HepG2 (cell line): ENCODE measurements at regions not wholly inside any gene's neighbourhood (a gene's known extent, or its start where the extent isn't known, plus 50 kb on each side); places are given as distances from the start of the nearest gene placed in this dataset.

Source experiments
- ATAC-seq: fragments of 200-7000 bp; cut with Tn5 transposase; 3 replicates; pipeline ENCODE4 v1.9.1; 2020; ENCODE audit warnings: mild to moderate bottlenecking, moderate library complexity
- BruUV-seq: library from RNA; stranded (reverse); fragments of 400-500 nt; replicated peaks from 2 replicates; lab custom pipeline; 2021; lab: Mats Ljungman, UMichigan
- CTCF ChIA-PET: fragments of 300-600 bp; formaldehyde crosslinking; extraction: SDS; loops from one replicate; lab custom pipeline; 2021; ENCODE audit warnings: low total read pairs, inconsistent platforms, low intra/inter-chr PET ratio; lab: Yijun Ruan, JAX
- POLR2A ChIA-PET: fragments of 350-600 bp; sonication (Branson Sonifier 250); formaldehyde crosslinking; loops from one replicate; lab custom pipeline; 2020; ENCODE audit warnings: antibody characterized with exemption, inconsistent platforms; lab: Yijun Ruan, JAX
- DNase-seq: peaks from one replicate; pipeline ENCODE4 v3.0.0-alpha.2; 2015; ENCODE audit warnings: low spot score
- FAIRE-seq: peaks from 3 replicates; lab custom pipeline; 2011; peaks lifted over from hg19 to GRCh38; lab: Jason Lieb, UNC
- H2AFZ ChIP-seq: one replicate; pipeline ENCODE4 v1.6.1; 2011; ENCODE audit warnings: low read length, inconsistent platforms
- H3K27ac ChIP-seq: fragments of 300-600 bp; 3 replicates; pipeline ENCODE4 v1.8.0; 2011; ENCODE audit warnings: mixed run types, mild to moderate bottlenecking, mixed read lengths, low read length, inconsistent platforms; ENCODE audit not compliant: insufficient read depth; ENCODE audit errors: extremely low read length
- H3K27me3 ChIP-seq, 2 experiments: fragments of 200-600 bp in 1 of 2; 2 replicates in 1 of 2; 3 replicates in 1 of 2; pipeline versions ENCODE4 v1.6.0 to v1.8.0; 2011; ENCODE audit warnings: low read length in 2 of 2, mild to moderate bottlenecking in 2 of 2, moderate library complexity in 2 of 2, inconsistent platforms in 1 of 2; ENCODE audit not compliant: insufficient read depth in 2 of 2, control insufficient read depth in 1 of 2
- H3K36me3 ChIP-seq, 2 experiments: fragments of 200-600 bp in 1 of 2; replicated peaks in 1 of 2; 2 replicates in 1 of 2; 3 replicates in 1 of 2; pipeline versions ENCODE4 v1.5.1 to v1.8.0; 2011; ENCODE audit warnings: low read length in 2 of 2, inconsistent platforms in 1 of 2; ENCODE audit not compliant: insufficient read depth in 2 of 2, control insufficient read depth in 1 of 2
- H3K4me1 ChIP-seq: 2 replicates; pipeline ENCODE4 v1.5.1; 2012; ENCODE audit warnings: low read length, inconsistent platforms; ENCODE audit not compliant: insufficient read depth
- H3K4me2 ChIP-seq: 2 replicates; pipeline ENCODE4 v1.6.0; 2011; ENCODE audit warnings: low read depth, low read length, inconsistent platforms
- H3K4me3 ChIP-seq, 3 experiments: fragments of 200-600 bp in 1 of 3; sonication (generic), shearing (Covaris generic) in 1 of 3; replicated peaks in 1 of 3; 2 replicates each; pipeline ENCODE4 v1.5.1; 2011 to 2016; ENCODE audit warnings: low read length in 3 of 3, inconsistent platforms in 2 of 3, low read depth in 2 of 3, mild to moderate bottlenecking in 2 of 3, control low read depth in 1 of 3, mixed read lengths in 1 of 3; ENCODE audit not compliant: insufficient read depth in 1 of 3
- H3K79me2 ChIP-seq: one replicate; pipeline ENCODE4 v1.6.1; 2011; ENCODE audit warnings: low read length, inconsistent platforms; ENCODE audit not compliant: insufficient read depth
- H3K9ac ChIP-seq: 2 replicates; pipeline ENCODE4 v1.6.0; 2011; ENCODE audit warnings: mild to moderate bottlenecking, low read depth, low read length, inconsistent platforms; ENCODE audit not compliant: insufficient read depth
- H3K9me3 ChIP-seq: 2 replicates; pipeline ENCODE4 v1.5.1; 2012; ENCODE audit warnings: mild to moderate bottlenecking, low read length
- H4K20me1 ChIP-seq: 2 replicates; pipeline ENCODE4 v1.6.0; 2011; ENCODE audit warnings: inconsistent platforms, mild to moderate bottlenecking, low read length, moderate library complexity; ENCODE audit not compliant: insufficient read depth
- BCL6 ChIP-seq: IDR thresholded peaks from 2 replicates; pipeline ENCODE4 v1.6.1; 2016; ENCODE audit warnings: missing genetic modification reagents, missing compliant biosample characterization
- FOSL2 ChIP-seq: sonication (generic); formaldehyde crosslinking; IDR thresholded peaks from 2 replicates; pipeline ENCODE4 v1.4.0; 2020; ENCODE audit warnings: missing genetic modification reagents
- MAFF ChIP-seq: IDR thresholded peaks from 2 replicates; pipeline ENCODE4 v1.6.1; 2011; ENCODE audit warnings: low read depth, low read length, improper control_type of control experiment
- MAFK ChIP-seq, 2 experiments: IDR thresholded peaks in 1 of 2; conservative IDR thresholded peaks in 1 of 2; 2 replicates each; pipeline ENCODE4 v1.6.1; 2011; ENCODE audit warnings: improper control_type of control experiment in 2 of 2, low read length in 2 of 2
- MNT ChIP-seq: fragments of 450-650 bp; IDR thresholded peaks from 2 replicates; pipeline ENCODE4 v1.6.1; 2016
- SATB2 ChIP-seq: sonication (generic); formaldehyde crosslinking; IDR thresholded peaks from 2 replicates; pipeline ENCODE4 v1.5.0; 2020; ENCODE audit warnings: missing genetic modification reagents
- THRA ChIP-seq: sonication (generic); formaldehyde crosslinking; IDR thresholded peaks from 2 replicates; pipeline ENCODE4 v1.4.0; 2020; ENCODE audit warnings: missing genetic modification reagents, borderline replicate concordance
- ZNF34 ChIP-seq: sonication (generic); formaldehyde crosslinking; IDR thresholded peaks from 2 replicates; pipeline ENCODE4 v1.4.0; 2020; ENCODE audit warnings: mild to moderate bottlenecking, missing genetic modification reagents, borderline replicate concordance
- ZNF792 ChIP-seq: IDR thresholded peaks from 2 replicates; pipeline ENCODE4 v1.6.1; 2016
- WGBS: methylation state at CpG from one replicate; pipeline ENCODE4 v1.1.6; 2017; ENCODE audit warnings: low lambda C conversion rate; 5-methylcytosine and 5-hydroxymethylcytosine counted together
- in situ Hi-C: cut with HindIII; loops from 2 replicates; pipeline ENCODE4 v1.10.0; 2017; ENCODE audit warnings: low pct_unique_long_range_greater_than_20kb; ENCODE audit not compliant: extremely low pct_ligation_motif_present
- intact Hi-C: fragments of 100-400 bp; cut with micrococcal nuclease; formaldehyde crosslinking; loops from one replicate; pipeline ENCODE4 v1.10.0; 2022; ENCODE audit not compliant: unreplicated experiment
- TF ChIP-seq, protein P1 (sequence below): sonication (generic); formaldehyde crosslinking; IDR thresholded peaks from 2 replicates; pipeline ENCODE4 v1.4.0; 2020; ENCODE audit warnings: missing genetic modification reagents
- TF ChIP-seq, protein P2 (sequence below): sonication (generic); formaldehyde crosslinking; conservative IDR thresholded peaks from 2 replicates; pipeline ENCODE4 v1.4.0; 2020; ENCODE audit warnings: mild to moderate bottlenecking, missing genetic modification reagents, moderate library complexity

GRCh38 chr2:59677158-59677557 lies 876.3 kb downstream of the BCL11A start:
- no peak overlapping the region for H3K9ac ChIP-seq
- FAIRE-seq: no peak
- H3K27ac ChIP-seq: no peak overlapping the region
- no peak for TF ChIP-seq FOSL2 (CRISPR knock-in tag)
- TF ChIP-seq MAFK (conservative IDR thresholded peaks at IDR 0.05 in 1 of 2, IDR thresholded peaks at IDR 0.05 in 1 of 2; ENCODE audit: low read length in 2 of 2): peak; percentile 93 to 98
- TF ChIP-seq MAFF: peak; percentile 96
- TF ChIP-seq, all 625 proteins: peak for 2
- CTCF ChIA-PET: no interaction called here
- Histone ChIP-seq H4K20me1 (no peaks in the 10 kb centered on the region), H2AFZ (no peak overlapping the region), H3K4me3 (no peak overlapping the region), H3K36me3 (no peaks in the 10 kb centered on the region), H3K4me1 (no peaks in the 10 kb centered on the region), H3K9me3 (no peaks in the 10 kb centered on the region), H3K27me3 (no peaks in the 10 kb centered on the region), H3K79me2 (no peaks in the 10 kb centered on the region), H3K4me2 (no peak overlapping the region)
- POLR2A ChIA-PET: no interaction called here
- WGBS: 0% methylated on average over 2 of the region's 2 CpGs
- ATAC-seq: no peak
- intact Hi-C loops (no loop called here), in situ Hi-C loops (no loop called here)
- DNase-seq: no peak
- no TSS peak for BruUV-seq

GRCh38 chr2:59674100-59674499 lies 879.4 kb downstream of the BCL11A start:
- Histone ChIP-seq H3K27me3 (no peaks in the 10 kb centered on the region), H3K4me2 (no peak overlapping the region), H4K20me1 (no peaks in the 10 kb centered on the region), H3K9me3 (no peaks in the 10 kb centered on the region), H3K4me3 (no peak overlapping the region), H3K9ac (no peak overlapping the region), H2AFZ (no peak overlapping the region), H3K36me3 (no peaks in the 10 kb centered on the region), H3K79me2 (no peaks in the 10 kb centered on the region), H3K4me1 (no peaks in the 10 kb centered on the region), H3K27ac (no peak overlapping the region)
- ATAC-seq (no peak), FAIRE-seq (no peak), DNase-seq (no peak)
- POLR2A ChIA-PET: no interaction called here
- BruUV-seq: no TSS peak
- CTCF ChIA-PET: no interaction called here
- 5% methylated on average over 1 of the region's 1 CpG for WGBS
- in situ Hi-C loops (no loop called here), intact Hi-C loops (no loop called here)
- TF ChIP-seq ZNF792 (CRISPR knock-in tag) (no peak), SATB2 (CRISPR knock-in tag) (no peak), ZNF34 (CRISPR knock-in tag) (no peak), MNT (no peak), BCL6 (CRISPR knock-in tag) (no peak), THRA (CRISPR knock-in tag) (no peak)
- TF ChIP-seq, protein P1, sequence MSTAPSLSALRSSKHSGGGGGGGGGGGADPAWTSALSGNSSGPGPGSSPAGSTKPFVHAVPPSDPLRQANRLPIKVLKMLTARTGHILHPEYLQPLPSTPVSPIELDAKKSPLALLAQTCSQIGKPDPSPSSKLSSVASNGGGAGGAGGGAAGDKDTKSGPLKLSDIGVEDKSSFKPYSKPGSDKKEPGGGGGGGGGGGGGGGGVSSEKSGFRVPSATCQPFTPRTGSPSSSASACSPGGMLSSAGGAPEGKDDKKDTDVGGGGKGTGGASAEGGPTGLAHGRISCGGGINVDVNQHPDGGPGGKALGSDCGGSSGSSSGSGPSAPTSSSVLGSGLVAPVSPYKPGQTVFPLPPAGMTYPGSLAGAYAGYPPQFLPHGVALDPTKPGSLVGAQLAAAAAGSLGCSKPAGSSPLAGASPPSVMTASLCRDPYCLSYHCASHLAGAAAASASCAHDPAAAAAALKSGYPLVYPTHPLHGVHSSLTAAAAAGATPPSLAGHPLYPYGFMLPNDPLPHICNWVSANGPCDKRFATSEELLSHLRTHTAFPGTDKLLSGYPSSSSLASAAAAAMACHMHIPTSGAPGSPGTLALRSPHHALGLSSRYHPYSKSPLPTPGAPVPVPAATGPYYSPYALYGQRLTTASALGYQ (CRISPR knock-in tag): no peak
- TF ChIP-seq, protein P2, sequence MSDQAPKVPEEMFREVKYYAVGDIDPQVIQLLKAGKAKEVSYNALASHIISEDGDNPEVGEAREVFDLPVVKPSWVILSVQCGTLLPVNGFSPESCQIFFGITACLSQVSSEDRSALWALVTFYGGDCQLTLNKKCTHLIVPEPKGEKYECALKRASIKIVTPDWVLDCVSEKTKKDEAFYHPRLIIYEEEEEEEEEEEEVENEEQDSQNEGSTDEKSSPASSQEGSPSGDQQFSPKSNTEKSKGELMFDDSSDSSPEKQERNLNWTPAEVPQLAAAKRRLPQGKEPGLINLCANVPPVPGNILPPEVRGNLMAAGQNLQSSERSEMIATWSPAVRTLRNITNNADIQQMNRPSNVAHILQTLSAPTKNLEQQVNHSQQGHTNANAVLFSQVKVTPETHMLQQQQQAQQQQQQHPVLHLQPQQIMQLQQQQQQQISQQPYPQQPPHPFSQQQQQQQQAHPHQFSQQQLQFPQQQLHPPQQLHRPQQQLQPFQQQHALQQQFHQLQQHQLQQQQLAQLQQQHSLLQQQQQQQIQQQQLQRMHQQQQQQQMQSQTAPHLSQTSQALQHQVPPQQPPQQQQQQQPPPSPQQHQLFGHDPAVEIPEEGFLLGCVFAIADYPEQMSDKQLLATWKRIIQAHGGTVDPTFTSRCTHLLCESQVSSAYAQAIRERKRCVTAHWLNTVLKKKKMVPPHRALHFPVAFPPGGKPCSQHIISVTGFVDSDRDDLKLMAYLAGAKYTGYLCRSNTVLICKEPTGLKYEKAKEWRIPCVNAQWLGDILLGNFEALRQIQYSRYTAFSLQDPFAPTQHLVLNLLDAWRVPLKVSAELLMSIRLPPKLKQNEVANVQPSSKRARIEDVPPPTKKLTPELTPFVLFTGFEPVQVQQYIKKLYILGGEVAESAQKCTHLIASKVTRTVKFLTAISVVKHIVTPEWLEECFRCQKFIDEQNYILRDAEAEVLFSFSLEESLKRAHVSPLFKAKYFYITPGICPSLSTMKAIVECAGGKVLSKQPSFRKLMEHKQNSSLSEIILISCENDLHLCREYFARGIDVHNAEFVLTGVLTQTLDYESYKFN (CRISPR knock-in tag): no peak
